Superior temporal gyrus (tissue), 1 donor: ENCODE measurements at regions not wholly inside any gene's neighbourhood (a gene's known extent, or its start where the extent isn't known, plus 50 kb on each side); places are given as distances from the start of the nearest gene placed in this dataset.
"Not testable (repeated sequence)": the region's sequence is repeated elsewhere in the genome, so short reads cannot be mapped to it uniquely, and the experiment has no call there.

Experiments
- DNase-seq: peaks from one replicate; pipeline ENCODE4 v3.0.0-alpha.2; 2016; ENCODE audit errors: extremely low spot score

DNA sequence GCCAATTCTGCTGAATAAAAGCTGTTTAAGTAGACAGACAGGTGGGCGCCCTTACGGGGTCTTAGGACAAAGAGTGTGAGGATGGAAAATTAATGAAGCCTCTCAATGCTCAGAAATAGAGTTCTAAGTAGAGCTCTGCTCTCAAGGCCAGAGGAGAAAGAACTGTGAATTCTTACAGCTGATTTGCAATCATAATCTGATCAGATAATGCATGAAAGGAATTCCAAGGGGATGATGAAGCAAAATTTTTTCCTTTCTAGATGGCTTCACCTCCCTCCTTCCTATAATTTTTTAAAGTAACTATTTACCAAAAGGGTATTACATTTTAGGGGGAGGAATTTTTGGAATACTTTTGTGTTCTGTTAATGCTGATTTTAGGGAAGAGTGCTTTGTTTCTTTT, 308.1 kb upstream of the HS3ST5 start:
- no peak for DNase-seq

DNA sequence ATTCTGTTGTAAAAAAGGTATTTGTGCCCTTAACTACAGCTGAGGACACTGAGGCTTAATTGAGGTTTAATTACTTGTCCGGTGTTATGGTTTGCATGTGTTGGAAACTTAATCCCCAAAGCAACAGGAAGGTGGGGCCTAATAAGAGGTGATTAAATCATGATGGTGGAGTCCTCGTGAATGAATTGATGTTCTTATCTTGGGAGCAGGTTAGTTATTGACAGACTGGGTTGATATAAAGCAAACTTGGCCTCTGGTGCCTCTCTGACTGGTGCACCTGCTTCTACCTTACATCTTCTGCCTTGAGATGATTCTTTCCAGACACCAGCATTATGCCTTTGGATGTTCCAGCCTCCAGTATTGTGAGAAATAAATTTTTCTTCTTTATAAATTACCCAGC, 306.5 kb upstream of the HS3ST5 start:
- no peak for DNase-seq

DNA sequence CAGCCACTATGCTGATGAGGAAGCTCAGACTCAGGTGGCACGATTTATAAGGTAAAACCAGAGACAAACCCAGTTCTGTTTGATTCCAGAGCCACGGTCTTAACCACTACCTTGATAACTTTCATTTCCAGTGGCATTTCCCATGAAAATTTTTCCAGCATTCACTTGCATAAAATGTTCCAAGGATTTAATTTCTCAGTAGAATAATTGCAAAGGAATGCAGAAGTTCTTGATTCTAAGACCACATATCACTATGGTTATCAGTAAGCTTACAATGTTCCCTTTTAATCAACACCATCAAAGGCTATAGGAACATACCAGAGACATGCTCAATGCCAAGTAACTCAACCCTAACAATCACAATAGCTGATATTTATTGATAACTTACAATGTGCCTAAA, 306.0 kb upstream of the HS3ST5 start:
- DNase-seq = no peak

- DNase-seq = no peak
Measured at GRCh38 chr6:114638341-114638740, 295.5 kb upstream of the HS3ST5 start.

- DNase-seq = no peak
Measured at GRCh38 chr6:114634016-114634415, 291.2 kb upstream of the HS3ST5 start.

DNA sequence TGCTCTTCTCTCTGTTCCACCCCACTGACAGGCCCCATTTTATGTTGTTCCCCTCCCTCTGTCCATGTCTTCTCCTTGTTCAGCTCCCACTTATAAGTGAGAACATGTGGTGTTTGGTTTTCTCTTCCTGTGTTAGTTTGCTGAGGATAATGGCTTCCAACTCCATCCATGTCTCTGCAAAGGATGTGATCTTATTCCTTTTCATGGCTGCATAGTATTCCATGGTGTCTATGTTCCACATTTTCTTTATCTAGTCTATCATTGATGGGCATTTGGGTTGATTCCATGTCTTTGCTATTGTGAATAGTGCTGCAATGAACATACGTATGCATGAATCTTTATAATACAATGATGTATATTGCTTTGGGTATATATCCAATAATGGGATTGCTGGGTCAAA, 283.4 kb upstream of the HS3ST5 start:
- DNase-seq = not testable (repeated sequence)

DNA sequence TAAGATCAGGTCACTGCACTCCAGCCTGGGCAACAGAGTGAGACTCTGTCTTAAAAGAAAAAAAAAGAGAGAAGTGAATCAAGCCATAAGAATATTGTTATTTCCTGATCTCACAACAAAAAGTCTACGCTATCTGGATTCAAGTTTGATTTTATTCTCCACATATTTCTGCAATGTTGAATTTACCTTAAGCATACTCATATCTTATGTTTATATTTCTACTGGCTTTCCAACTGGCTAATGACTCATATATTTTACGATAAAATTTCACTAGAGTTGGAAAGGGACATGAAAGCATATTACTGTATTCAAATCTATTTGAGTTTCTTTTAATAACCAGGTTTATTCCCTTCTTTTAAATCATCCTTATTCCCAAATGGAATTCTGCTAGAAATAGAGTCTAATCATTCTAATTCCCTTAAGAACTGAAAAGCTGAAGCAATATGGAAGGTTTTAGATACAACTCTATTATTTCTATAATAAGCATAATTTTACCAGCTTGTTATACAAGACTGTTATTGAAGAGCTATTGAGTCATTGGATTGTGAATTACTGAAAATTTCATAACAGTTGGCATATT, 276.9 kb upstream of the HS3ST5 start:
- DNase-seq = no peak

- no peak for DNase-seq
Measured at GRCh38 chr6:114611696-114612095, 268.9 kb upstream of the HS3ST5 start.

DNA sequence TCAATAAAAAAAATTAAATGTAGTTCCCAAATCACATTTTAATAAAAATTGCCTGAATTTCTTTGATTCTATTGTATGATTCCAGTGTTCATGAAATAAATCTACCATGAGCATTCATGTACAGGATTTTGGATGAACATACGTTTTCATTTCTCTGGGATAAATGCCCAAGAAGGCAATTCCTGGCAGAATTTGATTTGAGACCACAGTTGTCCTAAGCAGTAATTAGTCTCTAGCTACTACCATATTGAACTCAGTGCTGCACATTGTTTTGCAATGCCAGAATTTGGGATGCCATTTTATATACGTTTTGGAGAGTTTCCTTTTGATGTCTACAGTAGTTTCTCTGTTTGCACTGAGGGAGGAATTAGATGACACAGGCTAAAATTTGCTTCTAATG, 265.3 kb upstream of the HS3ST5 start:
- DNase-seq = no peak

- DNase-seq = no peak
Measured at GRCh38 chr6:114605656-114606055, 262.8 kb upstream of the HS3ST5 start.

DNA sequence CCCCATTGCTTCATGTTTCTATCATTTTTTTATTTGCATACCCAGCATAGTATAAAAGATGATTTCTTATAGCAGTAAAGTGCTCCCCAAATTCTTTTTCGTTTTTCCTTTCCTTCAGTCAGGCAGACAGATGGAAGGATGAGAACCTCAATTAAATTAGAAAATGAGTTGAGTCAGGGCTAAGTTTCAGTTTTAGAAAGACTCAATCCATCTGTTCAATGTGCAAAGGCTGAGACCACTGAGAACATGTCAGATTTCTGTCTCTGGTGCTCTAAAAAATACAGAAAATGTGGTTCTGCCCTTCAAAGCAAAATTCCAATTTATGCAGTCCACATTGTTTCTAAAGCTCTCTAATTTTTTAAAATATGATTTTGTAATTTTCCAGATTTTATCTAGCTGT, 257.6 kb upstream of the HS3ST5 start:
- DNase-seq = no peak

- DNase-seq = no peak
Measured at GRCh38 chr6:114595591-114595990, 252.8 kb upstream of the HS3ST5 start.

DNA sequence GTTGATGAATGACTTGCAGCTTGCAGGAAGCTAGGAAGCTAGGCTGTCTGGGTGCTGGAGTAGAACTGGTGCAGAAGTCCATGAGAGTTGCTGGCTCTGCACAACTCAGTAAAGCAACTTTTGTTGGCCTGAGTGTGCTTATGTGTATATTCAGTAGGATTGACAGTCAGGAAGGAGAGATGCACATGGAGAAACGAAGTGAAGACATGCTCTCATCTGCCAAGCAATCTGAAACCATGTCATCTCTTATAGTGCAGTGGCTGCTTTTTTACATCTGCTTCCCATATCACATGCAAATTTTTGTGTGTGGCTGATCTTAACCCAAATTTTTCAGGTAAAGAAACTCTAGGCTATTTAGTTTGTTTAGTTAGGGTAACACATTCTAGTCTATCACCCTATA, 252.4 kb upstream of the HS3ST5 start:
- DNase-seq = no peak

- DNase-seq = no peak
Measured at GRCh38 chr6:114592506-114592905, 249.7 kb upstream of the HS3ST5 start.

- no peak for DNase-seq
Measured at GRCh38 chr6:114588726-114589125, 245.9 kb upstream of the HS3ST5 start.

GRCh38 chr6:114586298-114586697, 243.5 kb upstream of the HS3ST5 start:
- no peak for DNase-seq

DNA sequence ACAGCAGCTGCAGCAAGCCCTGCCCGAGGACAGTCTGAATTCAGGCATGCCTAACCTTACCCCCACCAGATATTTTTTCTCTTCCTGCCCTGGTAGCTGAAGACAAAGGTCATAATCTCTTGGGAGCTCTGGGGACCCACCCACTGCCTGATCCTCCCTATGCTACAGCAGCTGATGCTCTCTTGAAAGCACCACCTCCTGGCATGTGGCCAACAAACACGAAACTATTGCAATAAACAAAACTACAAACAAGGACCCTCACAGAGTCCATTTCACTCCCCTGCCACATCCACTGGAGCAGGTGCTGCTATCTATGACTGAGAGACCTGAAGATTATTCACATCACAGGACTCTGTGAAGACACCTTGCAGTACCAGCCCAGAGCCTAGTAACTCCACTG, 238.5 kb upstream of the HS3ST5 start:
- DNase-seq = no peak

GRCh38 chr6:114580882-114581281, 238.1 kb upstream of the HS3ST5 start:
- no peak for DNase-seq

GRCh38 chr6:114579486-114579885, 236.7 kb upstream of the HS3ST5 start:
- DNase-seq = no peak

GRCh38 chr6:114577109-114577508, 234.3 kb upstream of the HS3ST5 start:
- DNase-seq = no peak

- no peak for DNase-seq
Measured at GRCh38 chr6:114576330-114576729, 233.5 kb upstream of the HS3ST5 start.

- no peak for DNase-seq
Measured at GRCh38 chr6:114569669-114570068, 226.8 kb upstream of the HS3ST5 start.

GRCh38 chr6:114564302-114564933, 221.6 kb upstream of the HS3ST5 start:
- no peak for DNase-seq

DNA sequence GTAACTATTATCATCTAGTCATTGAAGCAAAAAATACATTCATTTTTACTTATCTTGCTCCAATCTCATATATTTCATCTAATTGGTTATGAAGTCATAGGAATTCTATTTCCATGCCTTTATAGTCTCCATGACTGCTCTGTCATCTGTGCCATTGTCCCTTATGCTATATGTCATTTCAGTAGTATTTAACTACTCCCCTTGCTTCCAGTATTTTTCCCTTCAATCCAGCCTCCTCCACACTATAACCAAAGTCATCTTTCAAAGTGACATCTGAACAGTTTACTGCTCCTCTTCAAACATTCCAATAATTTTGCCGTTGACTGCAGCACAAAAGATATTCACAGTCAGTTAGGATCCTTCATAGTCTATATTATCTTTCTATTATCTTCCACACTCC, 216.6 kb upstream of the HS3ST5 start:
- DNase-seq = no peak
